H1 (cell line): ENCODE measurements at regions not wholly inside any gene's neighbourhood (a gene's known extent, or its start where the extent isn't known, plus 50 kb on each side); places are given as distances from the start of the nearest gene placed in this dataset.

ENCODE experiments used
- CTCF ChIA-PET: fragments of 300-600 bp; sonication (Branson Sonifier 250); formaldehyde crosslinking; loops from one replicate; lab custom pipeline; 2021; ENCODE audit not compliant: partially characterized antibody; lab: Charles Lee
- POLR2A ChIA-PET: fragments of 300-600 bp; sonication (Branson Sonifier 250); formaldehyde crosslinking; loops from one replicate; lab custom pipeline; 2021; ENCODE audit warnings: inconsistent platforms; ENCODE audit not compliant: partially characterized antibody; lab: Charles Lee
- DNase-seq, 2 experiments: peaks; one replicate each; pipeline versions ENCODE4 v3.0.0 to v3.0.0-alpha.2; 2010 to 2022; ENCODE audit warnings: low spot score in 2 of 2, low read depth in 1 of 2, mixed read lengths in 1 of 2
- FAIRE-seq: peaks from 2 replicates; lab custom pipeline; 2011; peaks lifted over from hg19 to GRCh38; lab: Jason Lieb, UNC
- H2AFZ ChIP-seq: 2 replicates; pipeline ENCODE4 v1.8.1; 2012; ENCODE audit warnings: low read length, inconsistent platforms
- H2AK5ac ChIP-seq: 2 replicates; pipeline ENCODE4 v1.6.1; 2013; ENCODE audit warnings: low read depth, low read length
- H2BK120ac ChIP-seq: replicated peaks from 2 replicates; pipeline ENCODE3; 2013; ENCODE audit warnings: low read depth, low read length, inconsistent platforms
- H2BK12ac ChIP-seq: 2 replicates; pipeline ENCODE4 v1.6.1; 2013; ENCODE audit warnings: low read depth, low read length
- H2BK15ac ChIP-seq: 2 replicates; pipeline ENCODE4 v1.6.1; 2013; ENCODE audit warnings: low read length
- H2BK20ac ChIP-seq: 2 replicates; pipeline ENCODE4 v1.6.1; 2013; ENCODE audit warnings: low read length
- H2BK5ac ChIP-seq: 2 replicates; pipeline ENCODE4 v1.6.1; 2013; ENCODE audit warnings: low read depth, low read length
- H3K14ac ChIP-seq: 2 replicates; pipeline ENCODE4 v1.6.1; 2013; ENCODE audit warnings: inconsistent platforms; ENCODE audit not compliant: insufficient read length
- H3K18ac ChIP-seq: 2 replicates; pipeline ENCODE4 v1.6.1; 2013; ENCODE audit warnings: low read length; ENCODE audit errors: extremely low read depth
- H3K23ac ChIP-seq: 2 replicates; pipeline ENCODE4 v1.6.1; 2013; ENCODE audit warnings: inconsistent platforms; ENCODE audit not compliant: insufficient read length
- H3K23me2 ChIP-seq: 2 replicates; pipeline ENCODE4 v1.6.1; 2013; ENCODE audit warnings: low read depth, low read length
- H3K27ac ChIP-seq: 2 replicates; pipeline ENCODE4 v1.6.1; 2011; ENCODE audit warnings: low read depth, low read length, inconsistent platforms
- H3K27me3 ChIP-seq, 4 experiments: replicated peaks in 1 of 4; 1 replicate in 1 of 4; 2 replicates in 3 of 4; pipeline versions ENCODE4 v1.6.1 to v1.8.1; 2011 to 2013; ENCODE audit warnings: low read length in 3 of 4, mild to moderate bottlenecking in 3 of 4, inconsistent platforms in 2 of 4, mixed read lengths in 2 of 4, moderate library complexity in 1 of 4; ENCODE audit not compliant: control insufficient read depth in 3 of 4, insufficient read depth in 3 of 4; ENCODE audit errors: extremely low read depth in 1 of 4
- H3K36me3 ChIP-seq, 4 experiments: 2 replicates each; pipeline versions ENCODE4 v1.6.1 to v1.8.1; 2011 to 2013; ENCODE audit warnings: mild to moderate bottlenecking in 4 of 4, low read length in 3 of 4, moderate library complexity in 2 of 4, control low read depth in 1 of 4, inconsistent platforms in 1 of 4; ENCODE audit not compliant: insufficient read depth in 4 of 4, control insufficient read depth in 2 of 4
- H3K4ac ChIP-seq: replicated peaks from 2 replicates; pipeline ENCODE3; 2013; ENCODE audit warnings: low read length, low read depth, mixed read lengths, inconsistent platforms; ENCODE audit not compliant: insufficient read length
- H3K4me1 ChIP-seq, 4 experiments: replicated peaks in 1 of 4; 1 replicate in 1 of 4; 2 replicates in 3 of 4; pipeline versions ENCODE4 v1.6.1 to v1.8.1; 2011 to 2013; ENCODE audit warnings: low read length in 3 of 4, inconsistent platforms in 2 of 4, mixed read lengths in 1 of 4; ENCODE audit not compliant: insufficient read depth in 4 of 4, control insufficient read depth in 3 of 4
- H3K4me2 ChIP-seq, 2 experiments: 2 replicates each; pipeline versions ENCODE4 v1.6.1 to v1.8.1; 2011 to 2013; ENCODE audit warnings: low read depth in 2 of 2, low read length in 2 of 2, control low read depth in 1 of 2, inconsistent platforms in 1 of 2, mild to moderate bottlenecking in 1 of 2; ENCODE audit not compliant: insufficient read depth in 1 of 2
- H3K4me3 ChIP-seq, 4 experiments: fragments of 200-600, 300-600 bp in 1 of 4; sonication (generic), shearing (Covaris generic), sonication (Bioruptor Twin) in 1 of 4; 2 replicates each; pipeline versions ENCODE4 v1.5.1 to v1.8.1; 2011 to 2016; ENCODE audit warnings: low read length in 4 of 4, low read depth in 3 of 4, control low read depth in 2 of 4, inconsistent platforms in 2 of 4, mild to moderate bottlenecking in 2 of 4, mixed read lengths in 1 of 4, moderate library complexity in 1 of 4; ENCODE audit not compliant: insufficient read depth in 2 of 4; ENCODE audit errors: extremely low read depth in 1 of 4
- H3K56ac ChIP-seq: replicated peaks from 2 replicates; pipeline ENCODE3; 2013; ENCODE audit warnings: low read depth, mild to moderate bottlenecking, mixed read lengths, low read length, inconsistent platforms; ENCODE audit not compliant: insufficient read length
- H3K79me1 ChIP-seq: 2 replicates; pipeline ENCODE4 v1.6.1; 2013; ENCODE audit warnings: low read depth, low read length, control low read depth
- H3K79me2 ChIP-seq, 2 experiments: 2 replicates each; pipeline versions ENCODE4 v1.6.1 to v1.8.1; 2012 to 2013; ENCODE audit warnings: low read length in 2 of 2, mild to moderate bottlenecking in 2 of 2, inconsistent platforms in 1 of 2; ENCODE audit not compliant: insufficient read depth in 2 of 2, control insufficient read depth in 1 of 2
- H3K9ac ChIP-seq, 4 experiments: replicated peaks in 1 of 4; 1 replicate in 1 of 4; 2 replicates in 3 of 4; pipeline versions ENCODE4 v1.6.1 to v1.8.1; 2011 to 2013; ENCODE audit warnings: low read depth in 3 of 4, low read length in 3 of 4, control low read depth in 2 of 4, mild to moderate bottlenecking in 2 of 4, moderate library complexity in 2 of 4, inconsistent platforms in 1 of 4; ENCODE audit errors: extremely low read depth in 1 of 4
- H3K9me3 ChIP-seq, 2 experiments: 2 replicates each; pipeline versions ENCODE4 v1.6.1 to v1.8.1; 2012 to 2013; ENCODE audit warnings: mild to moderate bottlenecking in 2 of 2, moderate library complexity in 2 of 2, control low read depth in 1 of 2, inconsistent platforms in 1 of 2, low read depth in 1 of 2, low read length in 1 of 2, mixed read lengths in 1 of 2; ENCODE audit not compliant: insufficient read depth in 2 of 2
- H4K20me1 ChIP-seq, 2 experiments: replicated peaks in 1 of 2; 2 replicates each; pipeline versions ENCODE3 to v1.8.1; 2011 to 2013; ENCODE audit warnings: inconsistent platforms in 2 of 2, low read length in 2 of 2, mild to moderate bottlenecking in 1 of 2; ENCODE audit not compliant: insufficient read depth in 2 of 2, control insufficient read depth in 1 of 2
- H4K5ac ChIP-seq: 2 replicates; pipeline ENCODE4 v1.6.1; 2013; ENCODE audit warnings: low read length, low read depth, mixed read lengths, inconsistent platforms; ENCODE audit not compliant: insufficient read length
- H4K8ac ChIP-seq: 2 replicates; pipeline ENCODE4 v1.8.0; 2013; ENCODE audit warnings: mild to moderate bottlenecking, moderate library complexity, low read length, inconsistent platforms; ENCODE audit not compliant: insufficient read depth; ENCODE audit errors: extremely low read depth
- H4K91ac ChIP-seq: replicated peaks from 2 replicates; pipeline ENCODE3; 2013; ENCODE audit warnings: low read length, mixed read lengths, inconsistent platforms; ENCODE audit not compliant: insufficient read length
- ASH2L ChIP-seq: fragments of 200-600, 300-600 bp; sonication (generic); IDR thresholded peaks from one replicate; pipeline ENCODE4 v1.7.1; 2017; ENCODE audit warnings: low read length
- ATF2 ChIP-seq: IDR thresholded peaks from 2 replicates; pipeline ENCODE4 v1.6.1; 2012; ENCODE audit warnings: low read length, inconsistent platforms
- GABPA ChIP-seq: IDR thresholded peaks from 2 replicates; pipeline ENCODE4 v1.6.1; 2011; ENCODE audit warnings: mild to moderate bottlenecking, low read length, moderate library complexity, borderline replicate concordance; ENCODE audit not compliant: insufficient read depth
- SAP30 ChIP-seq: fragments of 300-600 bp; sonication (generic); IDR thresholded peaks from 2 replicates; pipeline ENCODE4 v1.7.1; 2012; ENCODE audit warnings: low read length, moderate library complexity, mild to moderate bottlenecking, inconsistent platforms; ENCODE audit not compliant: insufficient read depth, insufficient replicate concordance
- SRF ChIP-seq: IDR thresholded peaks from 2 replicates; pipeline ENCODE4 v1.6.1; 2011; ENCODE audit warnings: mild to moderate bottlenecking, low read depth, low read length, moderate library complexity
- WGBS, 2 experiments: shearing (Covaris generic) in 1 of 2; methylation state at CpG; one replicate each; pipeline versions ENCODE4 v1.1.6 to v1.1.7; 2013 to 2015; ENCODE audit warnings: low lambda C conversion rate in 2 of 2, mixed read lengths in 2 of 2, inconsistent platforms in 1 of 2, low coverage in 1 of 2, missing lambda C conversion rate in 1 of 2; ENCODE audit not compliant: insufficient replicate concordance in 2 of 2, insufficient coverage in 1 of 2, insufficient read length in 1 of 2; ENCODE audit errors: extremely low coverage in 1 of 2, missing lambda C conversion rate in 1 of 2; 5-methylcytosine and 5-hydroxymethylcytosine counted together

GRCh38 chr6:168221497-168222079 is 98.0 kb downstream of the DACT2 start:
- Histone ChIP-seq H3K4me3 (no peak overlapping the region), H3K27me3 (no peaks in the 10 kb centered on the region; a peak in 3 of 7 replicates), H3K79me2 (no peaks in the 10 kb centered on the region), H2AFZ (no peak overlapping the region), H2BK5ac (no peak overlapping the region), H3K18ac (no peak overlapping the region), H2AK5ac (no peak overlapping the region), H3K4ac (no peak overlapping the region), H3K23ac (no peak overlapping the region), H2BK120ac (no peak overlapping the region), H3K79me1 (no peaks in the 10 kb centered on the region), H3K4me2 (no peak overlapping the region), H3K9me3 (no peaks in the 10 kb centered on the region), H3K56ac (no peak overlapping the region), H2BK15ac (no peak overlapping the region), H3K14ac (no peak overlapping the region), H3K36me3 (no peaks in the 10 kb centered on the region), H3K27ac (no peak overlapping the region), H4K5ac (no peak overlapping the region), H3K9ac (no peak overlapping the region), H2BK12ac (no peak overlapping the region), H3K4me1 (peaks cover 3 to 16% (median 11%) of the 10 kb centered on the region in 4 experiments), H3K23me2 (no peaks in the 10 kb centered on the region), H2BK20ac (no peak overlapping the region), H4K8ac (no peak overlapping the region), H4K20me1 (no peaks in the 10 kb centered on the region), H4K91ac (no peak overlapping the region)
- POLR2A ChIA-PET = no interaction called here
- TF ChIP-seq ASH2L = no peak
- no peak for TF ChIP-seq GABPA
- TF ChIP-seq SAP30 = no peak
- TF ChIP-seq SRF = no peak
- TF ChIP-seq ATF2 = no peak
- CTCF ChIA-PET = no interaction called here
- WGBS, 2 experiments = 89% methylated on average over 7 of the region's 8 CpGs; no CpG with 5 or more reads in 1 of the 2 experiments
- FAIRE-seq (no peak), DNase-seq (no peak)
